B cell (primary cell): ENCODE measurements at regions not wholly inside any gene's neighbourhood (a gene's known extent, or its start where the extent isn't known, plus 50 kb on each side); places are given as distances from the start of the nearest gene placed in this dataset.

Experiments
- ATAC-seq: fragments of 200-7000 bp; cut with Tn5 transposase; one replicate; pipeline ENCODE4 v1.10.0; 2021; ENCODE audit warnings: low read depth, mild to moderate bottlenecking, moderate number of reproducible peaks, moderate library complexity
- CTCF ChIA-PET: fragments of 350-600 bp; sonication (Branson Sonifier 250); formaldehyde crosslinking; loops from one replicate; lab custom pipeline; 2021; ENCODE audit warnings: antibody characterized with exemption, inconsistent platforms; lab: Charles Lee
- POLR2A ChIA-PET: fragments of 350-600 bp; sonication (Branson Sonifier 250); formaldehyde crosslinking; loops from one replicate; lab custom pipeline; 2021; ENCODE audit warnings: antibody characterized with exemption; lab: Charles Lee
- DNase-seq: peaks from one replicate; pipeline ENCODE4 v3.0.0; 2013
- H2AFZ ChIP-seq: 2 replicates; pipeline ENCODE4 v1.6.1; 2012; ENCODE audit warnings: mild to moderate bottlenecking, low read depth, low read length; ENCODE audit not compliant: insufficient read depth, poor library complexity, severe bottlenecking
- H3K27ac ChIP-seq, 2 donors: 1 replicate in 1 of 2; 2 replicates in 1 of 2; pipeline ENCODE4 v1.5.1; 2012 to 2013; ENCODE audit warnings: low read length in 2 of 2, mild to moderate bottlenecking in 2 of 2, moderate library complexity in 1 of 2
- H3K27me3 ChIP-seq, 4 experiments: fragments of 200-600 bp in 1 of 4; sonication (generic) in 1 of 4; replicated peaks in 1 of 4; 1 replicate in 2 of 4; 2 replicates in 2 of 4; pipeline versions ENCODE4 v1.6.1 to v1.7.0; 2013 to 2016; ENCODE audit warnings: low read length in 3 of 4, mild to moderate bottlenecking in 2 of 4, mixed read lengths in 1 of 4, moderate library complexity in 1 of 4; ENCODE audit not compliant: insufficient read depth in 4 of 4, control insufficient read depth in 3 of 4; ENCODE audit errors: control extremely low read depth in 1 of 4
- H3K36me3 ChIP-seq, 2 experiments: replicated peaks in 1 of 2; 1 replicate in 1 of 2; 2 replicates in 1 of 2; pipeline versions ENCODE4 v1.6.1 to v1.7.1; 2013; ENCODE audit warnings: low read length in 1 of 2; ENCODE audit not compliant: insufficient read depth in 2 of 2, control insufficient read depth in 1 of 2; ENCODE audit errors: control extremely low read depth in 1 of 2, extremely low read depth in 1 of 2
- H3K4me1 ChIP-seq, 2 donors: fragments of 200-600 bp in 1 of 2; sonication (generic) in 1 of 2; 1 replicate in 1 of 2; 2 replicates in 1 of 2; pipeline versions ENCODE4 v1.5.1 to v1.6.1; 2013 to 2017; ENCODE audit warnings: low read length in 2 of 2; ENCODE audit not compliant: control insufficient read depth in 2 of 2, insufficient read depth in 2 of 2
- H3K4me2 ChIP-seq: replicated peaks from 2 replicates; pipeline ENCODE3; 2012; ENCODE audit warnings: mild to moderate bottlenecking, low read depth, low read length; ENCODE audit not compliant: poor library complexity, severe bottlenecking
- H3K4me3 ChIP-seq, 5 experiments: fragments of 200-600 bp in 1 of 5; sonication (generic) in 1 of 5; 1 replicate in 3 of 5; 2 replicates in 2 of 5; pipeline versions ENCODE4 v1.5.1 to v1.7.0; 2011 to 2016; ENCODE audit warnings: low read length in 4 of 5, mild to moderate bottlenecking in 4 of 5, low read depth in 2 of 5, control low read depth in 1 of 5, moderate library complexity in 1 of 5; ENCODE audit not compliant: insufficient read depth in 1 of 5; ENCODE audit errors: control extremely low read depth in 1 of 5, extremely low read depth in 1 of 5
- H3K79me2 ChIP-seq: fragments of 200-600 bp; sonication (generic); one replicate; pipeline ENCODE4 v1.6.0; 2016; ENCODE audit warnings: low read length; ENCODE audit not compliant: control insufficient read depth, insufficient read depth
- H3K9ac ChIP-seq: fragments of 200-600 bp; sonication (generic); 2 replicates; pipeline ENCODE4 v1.6.1; 2017; ENCODE audit warnings: mild to moderate bottlenecking, low read length, moderate library complexity
- H3K9me3 ChIP-seq, 3 donors: one replicate each; pipeline versions ENCODE4 v1.6.1 to v1.7.1; 2013; ENCODE audit warnings: low read length in 2 of 3; ENCODE audit not compliant: control insufficient read depth in 2 of 3, insufficient read depth in 1 of 3; ENCODE audit errors: control extremely low read depth in 1 of 3
- H4K20me1 ChIP-seq: 2 replicates; pipeline ENCODE4 v1.6.0; 2012; ENCODE audit warnings: mild to moderate bottlenecking, low read length; ENCODE audit not compliant: insufficient read depth, control insufficient read depth, poor library complexity, severe bottlenecking
- H3K27ac Mint-ChIP-seq: one replicate; pipeline ENCODE4 v1.8.0; 2021; ENCODE audit warnings: mixed read lengths
- H3K27me3 Mint-ChIP-seq: one replicate; pipeline ENCODE4 v1.8.0; 2021; ENCODE audit warnings: mixed read lengths
- H3K4me1 Mint-ChIP-seq: one replicate; pipeline ENCODE4 v1.8.0; 2021; ENCODE audit warnings: mixed read lengths
- H3K4me3 Mint-ChIP-seq: one replicate; pipeline ENCODE4 v1.8.0; 2021; ENCODE audit warnings: mixed read lengths
- H3K9me3 Mint-ChIP-seq: one replicate; pipeline ENCODE4 v1.8.0; 2022; ENCODE audit warnings: mixed read lengths; ENCODE audit not compliant: insufficient read depth
- EZH2 ChIP-seq: IDR thresholded peaks from 2 replicates; pipeline ENCODE4 v1.6.1; 2012; ENCODE audit warnings: borderline replicate concordance, low read depth, mild to moderate bottlenecking, moderate library complexity, low read length; ENCODE audit not compliant: insufficient read depth, poor library complexity, severe bottlenecking
- WGBS: methylation state at CpG from one replicate; pipeline ENCODE4 v1.1.5; 2013; ENCODE audit warnings: missing lambda C conversion rate; ENCODE audit not compliant: insufficient coverage; 5-methylcytosine and 5-hydroxymethylcytosine counted together
- intact Hi-C: fragments of 100-400 bp; cut with micrococcal nuclease; formaldehyde crosslinking; loops from one replicate; pipeline ENCODE4 v1.10.0; 2022
- TF ChIP-seq, protein P1 (sequence below): fragments of 200-600 bp; IDR thresholded peaks from one replicate; pipeline ENCODE4 v1.8.0; 2022; ENCODE audit warnings: antibody characterized with exemption, mild to moderate bottlenecking

- H3K4me3 ChIP-seq = no peak overlapping the region
- H3K9me3 Mint-ChIP-seq = no peaks in the 10 kb centered on the region
- no peak overlapping the region for H3K4me3 Mint-ChIP-seq
- H3K4me1 ChIP-seq = no peaks in the 10 kb centered on the region
- ChIA-PET CTCF (no interaction called here), POLR2A (no interaction called here)
- H3K27me3 ChIP-seq = no peaks in the 10 kb centered on the region
- H3K9me3 ChIP-seq = no peaks in the 10 kb centered on the region
- intact Hi-C loops = no loop called here
- no peaks in the 10 kb centered on the region for H3K36me3 ChIP-seq
- no peaks in the 10 kb centered on the region for H3K79me2 ChIP-seq
- ATAC-seq (no peak), DNase-seq (no peak)
- H3K27me3 Mint-ChIP-seq = no peaks in the 10 kb centered on the region
- H3K27ac ChIP-seq = no peak overlapping the region
- no peaks in the 10 kb centered on the region for H4K20me1 ChIP-seq
- H2AFZ ChIP-seq = no peak overlapping the region
- no peak overlapping the region for H3K27ac Mint-ChIP-seq
- WGBS = no CpG with 5 or more reads among the region's 2 CpGs
- H3K4me1 Mint-ChIP-seq = no peaks in the 10 kb centered on the region
- H3K9ac ChIP-seq = no peak overlapping the region
- H3K4me2 ChIP-seq = no peak overlapping the region
- TF ChIP-seq EZH2 = no peak
- TF ChIP-seq, protein P1, sequence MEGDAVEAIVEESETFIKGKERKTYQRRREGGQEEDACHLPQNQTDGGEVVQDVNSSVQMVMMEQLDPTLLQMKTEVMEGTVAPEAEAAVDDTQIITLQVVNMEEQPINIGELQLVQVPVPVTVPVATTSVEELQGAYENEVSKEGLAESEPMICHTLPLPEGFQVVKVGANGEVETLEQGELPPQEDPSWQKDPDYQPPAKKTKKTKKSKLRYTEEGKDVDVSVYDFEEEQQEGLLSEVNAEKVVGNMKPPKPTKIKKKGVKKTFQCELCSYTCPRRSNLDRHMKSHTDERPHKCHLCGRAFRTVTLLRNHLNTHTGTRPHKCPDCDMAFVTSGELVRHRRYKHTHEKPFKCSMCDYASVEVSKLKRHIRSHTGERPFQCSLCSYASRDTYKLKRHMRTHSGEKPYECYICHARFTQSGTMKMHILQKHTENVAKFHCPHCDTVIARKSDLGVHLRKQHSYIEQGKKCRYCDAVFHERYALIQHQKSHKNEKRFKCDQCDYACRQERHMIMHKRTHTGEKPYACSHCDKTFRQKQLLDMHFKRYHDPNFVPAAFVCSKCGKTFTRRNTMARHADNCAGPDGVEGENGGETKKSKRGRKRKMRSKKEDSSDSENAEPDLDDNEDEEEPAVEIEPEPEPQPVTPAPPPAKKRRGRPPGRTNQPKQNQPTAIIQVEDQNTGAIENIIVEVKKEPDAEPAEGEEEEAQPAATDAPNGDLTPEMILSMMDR = no peak
Measured at GRCh38 chr18:61123309-61123708, 209.9 kb upstream of the CDH20 start.

DNA sequence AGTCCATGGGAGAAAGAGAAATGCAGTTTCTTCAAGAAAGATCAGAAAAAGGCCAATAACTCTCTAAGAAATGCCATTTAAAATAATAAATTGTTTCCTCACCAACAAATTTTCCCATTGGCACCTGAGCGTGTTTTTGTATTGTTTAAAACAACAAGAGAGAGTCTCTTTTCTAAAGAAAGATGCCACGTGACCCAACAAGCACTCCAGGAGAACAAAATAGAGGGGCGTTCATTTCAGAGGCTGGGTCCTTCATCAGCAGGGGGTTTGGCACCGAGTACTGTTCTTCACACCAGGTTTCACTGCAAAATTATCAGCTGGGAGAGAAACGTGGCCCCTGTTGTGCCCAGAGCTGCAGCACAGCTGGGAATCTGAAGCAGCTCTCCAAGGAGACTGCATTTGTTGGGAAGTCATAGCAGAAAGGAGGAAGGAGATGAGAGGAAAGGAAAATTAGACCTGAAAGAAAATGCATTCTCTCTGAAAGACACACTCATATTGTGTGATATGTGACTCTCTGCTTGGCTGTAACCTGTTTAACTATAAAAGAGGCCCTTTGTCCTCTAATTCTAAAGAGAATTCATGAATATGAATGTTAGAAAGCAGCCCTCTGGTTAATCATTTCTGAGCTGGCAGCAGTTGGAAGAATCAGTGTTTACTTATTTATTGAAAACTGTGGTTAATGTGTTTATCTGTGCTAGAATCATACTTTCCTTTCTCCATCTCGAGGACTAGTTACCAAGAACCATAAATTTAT, 205.3 kb upstream of the CDH20 start:
- ATAC-seq = no peak
- Histone ChIP-seq H3K4me3 (no peak overlapping the region), H3K27me3 (no peaks in the 10 kb centered on the region), H4K20me1 (no peaks in the 10 kb centered on the region), H3K4me2 (no peak overlapping the region), H3K4me1 (no peaks in the 10 kb centered on the region), H3K36me3 (no peaks in the 10 kb centered on the region), H2AFZ (no peak overlapping the region), H3K79me2 (no peaks in the 10 kb centered on the region), H3K9ac (no peak overlapping the region), H3K9me3 (no peaks in the 10 kb centered on the region), H3K27ac (no peak overlapping the region)
- 70% methylated on average over 4 of the region's 6 CpGs for WGBS
- no peak overlapping the region for H3K4me3 Mint-ChIP-seq
- H3K9me3 Mint-ChIP-seq = no peaks in the 10 kb centered on the region
- ChIA-PET POLR2A (no interaction called here), CTCF (no interaction called here)
- H3K27ac Mint-ChIP-seq = no peak overlapping the region
- H3K27me3 Mint-ChIP-seq = no peaks in the 10 kb centered on the region
- TF ChIP-seq EZH2 = no peak
- TF ChIP-seq, protein P1 = no peak
- DNase-seq = no peak
- intact Hi-C loops = no loop called here
- no peaks in the 10 kb centered on the region for H3K4me1 Mint-ChIP-seq
